ENCODE measurements at regions not wholly inside any gene's neighbourhood (a gene's known extent, or its start where the extent isn't known, plus 50 kb on each side); places are given as distances from the start of the nearest gene placed in this dataset.

DNA sequence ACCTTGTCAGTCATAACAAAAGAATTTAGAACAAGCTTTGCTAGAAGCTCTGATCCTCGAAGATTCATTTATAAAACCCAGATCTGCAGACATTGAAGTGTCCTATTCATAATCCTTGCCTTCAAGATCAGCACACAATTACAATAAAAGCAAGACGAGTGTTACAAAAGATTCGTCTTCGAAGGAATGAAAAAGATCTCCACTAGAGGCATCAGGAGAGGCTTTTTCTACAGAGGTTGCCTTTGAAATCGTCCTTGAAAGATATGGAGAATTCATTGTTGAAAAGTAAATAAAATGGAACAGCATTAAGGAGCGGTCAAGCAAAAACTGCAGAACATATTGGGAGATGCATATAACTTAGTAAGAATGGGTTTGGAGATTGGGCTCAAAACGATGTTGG is 146.4 kb downstream of the BMP4 start:
- H2BK120ac ChIP-seq (replicated peaks; ENCODE audit: low read depth, low read length) = no peak overlapping the region
- TF ChIP-seq CTCF (IDR thresholded peaks at IDR 0.05; ENCODE audit: control extremely low read depth in 1 of 3, insufficient read depth in 1 of 3, low read depth in 1 of 3, low read length in 3 of 3) (peak in 1 of 3 experiments; percentile 17; a peak in 1 of 4 replicates), SP4 (IDR thresholded peaks at IDR 0.05; ENCODE audit: low read length) (no peak), RAD21 (IDR thresholded peaks at IDR 0.05 in 1 of 2, conservative IDR thresholded peaks at IDR 0.05 in 1 of 2; ENCODE audit: low read depth in 2 of 2, low read length in 2 of 2) (peak in 1 of 2 experiments; percentile 9; a peak in 1 of 4 replicates)
- H2BK15ac ChIP-seq (ENCODE audit: low read length) = no peak overlapping the region
- H4K91ac ChIP-seq (replicated peaks; ENCODE audit: insufficient read length, low read length) = no peak overlapping the region
- H3K27ac ChIP-seq (ENCODE audit: low read depth, low read length) = no peak overlapping the region
- H3K4ac ChIP-seq (replicated peaks; ENCODE audit: insufficient read length, low read depth, low read length) = no peak overlapping the region
- no peak overlapping the region for H2AK5ac ChIP-seq (ENCODE audit: low read depth, low read length)
- no peak overlapping the region for H3K4me3 ChIP-seq (ENCODE audit: extremely low read depth in 1 of 4, insufficient read depth in 2 of 4, low read depth in 3 of 4, low read length in 4 of 4)
- no peak overlapping the region for H2BK12ac ChIP-seq (ENCODE audit: low read depth, low read length)
- no peaks in the 10 kb centered on the region for H3K79me1 ChIP-seq (ENCODE audit: low read depth, low read length)
- H3K23ac ChIP-seq (ENCODE audit: insufficient read length) = no peak overlapping the region
- no peaks in the 10 kb centered on the region for H3K4me1 ChIP-seq (replicated peaks in 1 of 4; ENCODE audit: control insufficient read depth in 3 of 4, insufficient read depth in 4 of 4, low read length in 3 of 4)
- 87% methylated on average over 7 of the region's 7 CpGs; no CpG with 5 or more reads in 1 of the 2 experiments for WGBS, 2 experiments (ENCODE audit: extremely low coverage in 1 of 2, insufficient coverage in 1 of 2, insufficient read length in 1 of 2, insufficient replicate concordance in 2 of 2, low coverage in 1 of 2, low lambda C conversion rate in 2 of 2, missing lambda C conversion rate in 1 of 2)
- no peak overlapping the region for H3K18ac ChIP-seq (ENCODE audit: extremely low read depth, low read length)
- no peak overlapping the region for H2BK20ac ChIP-seq (ENCODE audit: low read length)
- FAIRE-seq (peak; percentile 19), DNase-seq (ENCODE audit: low read depth in 1 of 2, low spot score in 2 of 2) (no peak)
- H3K9ac ChIP-seq (replicated peaks in 1 of 4; ENCODE audit: extremely low read depth in 1 of 4, low read depth in 3 of 4, low read length in 3 of 4) = no peak overlapping the region
- no peaks in the 10 kb centered on the region for H3K27me3 ChIP-seq (replicated peaks in 1 of 4; ENCODE audit: control insufficient read depth in 3 of 4, extremely low read depth in 1 of 4, insufficient read depth in 3 of 4, low read length in 3 of 4)
- no peak overlapping the region for H2BK5ac ChIP-seq (ENCODE audit: low read depth, low read length)
- ChIA-PET CTCF (ENCODE audit: partially characterized antibody) (interaction anchor here (1.7 kb wide), 2 partner anchors 12 to 17 kb away, joined by 5 read pairs; no protein-coding TSS in a partner anchor), POLR2A (ENCODE audit: partially characterized antibody) (no interaction called here)
- no peak overlapping the region for H2AFZ ChIP-seq (ENCODE audit: low read length)
- no peaks in the 10 kb centered on the region for H3K23me2 ChIP-seq (ENCODE audit: low read depth, low read length)
- H3K79me2 ChIP-seq (ENCODE audit: control insufficient read depth in 1 of 2, insufficient read depth in 2 of 2, low read length in 2 of 2) = no peaks in the 10 kb centered on the region
- no peaks in the 10 kb centered on the region for H3K36me3 ChIP-seq (ENCODE audit: control insufficient read depth in 2 of 4, insufficient read depth in 4 of 4, low read length in 3 of 4)
- no peak overlapping the region for H4K5ac ChIP-seq (ENCODE audit: insufficient read length, low read depth, low read length)
- no peak overlapping the region for H3K14ac ChIP-seq (ENCODE audit: insufficient read length)
- no peaks in the 10 kb centered on the region for H3K9me3 ChIP-seq (ENCODE audit: insufficient read depth in 2 of 2, low read depth in 1 of 2, low read length in 1 of 2)
- no peak overlapping the region for H3K4me2 ChIP-seq (ENCODE audit: insufficient read depth in 1 of 2, low read depth in 2 of 2, low read length in 2 of 2)
- H4K20me1 ChIP-seq (replicated peaks in 1 of 2; ENCODE audit: control insufficient read depth in 1 of 2, insufficient read depth in 2 of 2, low read length in 2 of 2) = no peaks in the 10 kb centered on the region
- no peak overlapping the region for H3K56ac ChIP-seq (replicated peaks; ENCODE audit: insufficient read length, low read depth, low read length)
- no peak overlapping the region for H4K8ac ChIP-seq (ENCODE audit: extremely low read depth, insufficient read depth, low read length)

All from H1 (cell line).